ENCODE measurements at regions not wholly inside any gene's neighbourhood (a gene's known extent, or its start where the extent isn't known, plus 50 kb on each side); places are given as distances from the start of the nearest gene placed in this dataset.
A peak's percentile ranks its signal among the peaks of the same experiment; 100 is the strongest.

- TF ChIP-seq, protein P1, sequence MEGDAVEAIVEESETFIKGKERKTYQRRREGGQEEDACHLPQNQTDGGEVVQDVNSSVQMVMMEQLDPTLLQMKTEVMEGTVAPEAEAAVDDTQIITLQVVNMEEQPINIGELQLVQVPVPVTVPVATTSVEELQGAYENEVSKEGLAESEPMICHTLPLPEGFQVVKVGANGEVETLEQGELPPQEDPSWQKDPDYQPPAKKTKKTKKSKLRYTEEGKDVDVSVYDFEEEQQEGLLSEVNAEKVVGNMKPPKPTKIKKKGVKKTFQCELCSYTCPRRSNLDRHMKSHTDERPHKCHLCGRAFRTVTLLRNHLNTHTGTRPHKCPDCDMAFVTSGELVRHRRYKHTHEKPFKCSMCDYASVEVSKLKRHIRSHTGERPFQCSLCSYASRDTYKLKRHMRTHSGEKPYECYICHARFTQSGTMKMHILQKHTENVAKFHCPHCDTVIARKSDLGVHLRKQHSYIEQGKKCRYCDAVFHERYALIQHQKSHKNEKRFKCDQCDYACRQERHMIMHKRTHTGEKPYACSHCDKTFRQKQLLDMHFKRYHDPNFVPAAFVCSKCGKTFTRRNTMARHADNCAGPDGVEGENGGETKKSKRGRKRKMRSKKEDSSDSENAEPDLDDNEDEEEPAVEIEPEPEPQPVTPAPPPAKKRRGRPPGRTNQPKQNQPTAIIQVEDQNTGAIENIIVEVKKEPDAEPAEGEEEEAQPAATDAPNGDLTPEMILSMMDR (IDR thresholded peaks at IDR 0.05): no peak
- peak in 1 of 3 donors; percentile 76 for TF ChIP-seq POLR2AphosphoS5 (IDR thresholded peaks at IDR 0.05)
- TF ChIP-seq POLR2A (IDR thresholded peaks at IDR 0.05): no peak
These were observed 242.6 kb upstream of the AGTR1 start for GRCh38 chr3:148455098-148455497.

Data from breast epithelium (tissue), 3 donors.